HCT116 (cell line): ENCODE measurements at regions not wholly inside any gene's neighbourhood (a gene's known extent, or its start where the extent isn't known, plus 50 kb on each side); places are given as distances from the start of the nearest gene placed in this dataset.

Experiments
- ATAC-seq: fragments of 200-7000 bp; cut with Tn5 transposase; 2 replicates; pipeline ENCODE4 v1.9.1; 2020; ENCODE audit warnings: mild to moderate bottlenecking, moderate library complexity
- BruUV-seq: library from RNA; stranded (reverse); fragments of 400-500 nt; replicated peaks from 2 replicates; lab custom pipeline; 2021; lab: Mats Ljungman, UMichigan
- CTCF ChIA-PET: fragments of 300-600 bp; sonication (Branson Sonifier 250); formaldehyde crosslinking; loops from one replicate; lab custom pipeline; 2021; ENCODE audit warnings: antibody characterized with exemption; lab: Charles Lee
- POLR2A ChIA-PET: fragments of 300-600, 350-600 bp; sonication (Branson Sonifier 250); formaldehyde crosslinking; loops from one replicate; lab custom pipeline; 2021; ENCODE audit warnings: antibody characterized with exemption; lab: Charles Lee
- RAD21 ChIA-PET, 2 experiments: fragments of 300-600 bp; sonication (Branson Sonifier 250); formaldehyde crosslinking; loops; one replicate each; lab custom pipeline; 2023; ENCODE audit warnings: low total read pairs in 2 of 2; ENCODE audit not compliant: uncharacterized antibody in 2 of 2, unreplicated experiment in 2 of 2, low non-redundant PET in 1 of 2; lab: Charles Lee
- DNase-seq: peaks from one replicate; pipeline ENCODE4 v3.0.0-alpha.2; 2010; ENCODE audit warnings: low read depth, low spot score
- H2AFZ ChIP-seq: fragments of 200-600 bp; shearing (Covaris generic), sonication (generic); 2 replicates; pipeline ENCODE4 v1.6.1; 2017; ENCODE audit warnings: low read depth, mixed run types, mixed read lengths, antibody characterized with exemption, low read length; ENCODE audit not compliant: poor library complexity, severe bottlenecking
- H3K27ac ChIP-seq: 2 replicates; pipeline ENCODE4 v1.5.1; 2012; ENCODE audit warnings: low read depth, low read length
- H3K27me3 ChIP-seq: fragments of 200-600 bp; sonication (generic); 2 replicates; pipeline ENCODE4 v1.6.1; 2016; ENCODE audit warnings: mixed run types, low read length, mixed read lengths; ENCODE audit not compliant: insufficient read depth
- H3K36me3 ChIP-seq, 2 experiments: fragments of 200-500 bp in 1 of 2; fragments of 200-600 bp in 1 of 2; sonication (Bioruptor generic) in 1 of 2; sonication (generic) in 1 of 2; 2 replicates each; pipeline versions ENCODE4 v1.5.1 to v1.6.1; 2014 to 2016; ENCODE audit warnings: low read length in 2 of 2, inconsistent platforms in 1 of 2, mixed read lengths in 1 of 2, mixed run types in 1 of 2; ENCODE audit not compliant: insufficient read depth in 2 of 2, control insufficient read depth in 1 of 2
- H3K4me1 ChIP-seq, 2 experiments: fragments of 200-600 bp in 1 of 2; sonication (generic) in 1 of 2; 2 replicates each; pipeline versions ENCODE4 v1.5.1 to v1.6.1; 2012 to 2017; ENCODE audit warnings: low read length in 2 of 2, inconsistent platforms in 1 of 2, mild to moderate bottlenecking in 1 of 2, mixed read lengths in 1 of 2, mixed run types in 1 of 2, moderate library complexity in 1 of 2; ENCODE audit not compliant: insufficient read depth in 2 of 2, control insufficient read depth in 1 of 2
- H3K4me2 ChIP-seq: fragments of 200-600 bp; sonication (generic); 2 replicates; pipeline ENCODE4 v1.6.1; 2017; ENCODE audit warnings: mixed run types, low read length, mixed read lengths
- H3K4me3 ChIP-seq, 2 experiments: fragments of 200-600 bp in 1 of 2; sonication (generic) in 1 of 2; replicated peaks in 1 of 2; 2 replicates each; pipeline ENCODE4 v1.5.1; 2011 to 2016; ENCODE audit warnings: low read length in 2 of 2, control low read depth in 1 of 2, low read depth in 1 of 2, mild to moderate bottlenecking in 1 of 2, mixed read lengths in 1 of 2, mixed run types in 1 of 2
- H3K79me2 ChIP-seq: fragments of 200-600 bp; sonication (generic); 2 replicates; pipeline ENCODE4 v1.6.1; 2017; ENCODE audit warnings: mild to moderate bottlenecking, mixed run types, low read length, moderate library complexity, mixed read lengths; ENCODE audit not compliant: insufficient read depth
- H3K9ac ChIP-seq: fragments of 200-600 bp; sonication (generic); 2 replicates; pipeline ENCODE4 v1.6.1; 2016; ENCODE audit warnings: low read length, mixed read lengths
- H3K9me2 ChIP-seq: fragments of 200-600 bp; sonication (generic), shearing (Covaris generic); 2 replicates; pipeline ENCODE4 v1.6.1; 2017; ENCODE audit warnings: mixed run types, mild to moderate bottlenecking, moderate library complexity; ENCODE audit not compliant: insufficient read depth
- H3K9me3 ChIP-seq, 2 experiments: fragments of 200-500 bp in 1 of 2; fragments of 200-600 bp in 1 of 2; sonication (Bioruptor generic) in 1 of 2; sonication (generic) in 1 of 2; 2 replicates each; pipeline ENCODE4 v1.6.1; 2014 to 2017; ENCODE audit warnings: low read length in 2 of 2, mixed read lengths in 2 of 2, inconsistent platforms in 1 of 2, low read depth in 1 of 2, mild to moderate bottlenecking in 1 of 2, mixed run types in 1 of 2, moderate library complexity in 1 of 2; ENCODE audit not compliant: control insufficient read depth in 1 of 2, insufficient read depth in 1 of 2
- H4K20me1 ChIP-seq: fragments of 200-600 bp; sonication (generic), shearing (Covaris generic); 2 replicates; pipeline ENCODE4 v1.6.1; 2017; ENCODE audit warnings: mixed run types, mild to moderate bottlenecking, moderate library complexity; ENCODE audit not compliant: insufficient read depth
- CEBPB ChIP-seq: IDR thresholded peaks from 2 replicates; pipeline ENCODE4 v1.6.1; 2012; ENCODE audit warnings: low read depth
- POLR2AphosphoS5 ChIP-seq: IDR thresholded peaks from 2 replicates; pipeline ENCODE4 v1.6.1; 2011; ENCODE audit warnings: mild to moderate bottlenecking, low read depth, low read length, moderate library complexity
- SIN3A ChIP-seq: IDR thresholded peaks from 2 replicates; pipeline ENCODE4 v1.6.1; 2012; ENCODE audit warnings: low read depth
- ZBTB33 ChIP-seq: IDR thresholded peaks from 2 replicates; pipeline ENCODE4 v1.6.1; 2011; ENCODE audit warnings: mild to moderate bottlenecking, low read length, moderate library complexity; ENCODE audit not compliant: insufficient replicate concordance; ENCODE audit errors: extremely low read depth
- ZFX ChIP-seq: fragments of 450-650 bp; IDR thresholded peaks from 2 replicates; pipeline ENCODE4 v1.6.1; 2017
- intact Hi-C: fragments of 100-400 bp; cut with micrococcal nuclease; formaldehyde crosslinking; loops from 2 replicates; pipeline ENCODE4 v1.10.0; 2022

GRCh38 chr5:26193626-26194025, 844.8 kb downstream of the CDH9 start:
- Histone ChIP-seq H3K9me2 (no peaks in the 10 kb centered on the region), H3K27ac (no peak overlapping the region), H3K4me2 (no peak overlapping the region), H3K36me3 (no peaks in the 10 kb centered on the region), H3K27me3 (no peaks in the 10 kb centered on the region), H4K20me1 (no peaks in the 10 kb centered on the region), H3K79me2 (no peaks in the 10 kb centered on the region), H2AFZ (no peak overlapping the region), H3K9me3 (peaks cover 12 to 14% of the 10 kb centered on the region in 2 experiments; a peak in 2 of 4 replicates), H3K4me1 (no peaks in the 10 kb centered on the region), H3K4me3 (no peak overlapping the region), H3K9ac (no peak overlapping the region)
- ATAC-seq (no peak), DNase-seq (no peak)
- intact Hi-C loops: no loop called here
- RAD21 ChIA-PET: no interaction called here
- BruUV-seq: no TSS peak
- CTCF ChIA-PET: no interaction called here
- TF ChIP-seq ZFX (no peak), SIN3A (no peak), CEBPB (no peak)
- POLR2A ChIA-PET: no interaction called here

GRCh38 chr5:26192486-26192885, 845.9 kb downstream of the CDH9 start:
- ChIA-PET POLR2A (no interaction called here), CTCF (no interaction called here), RAD21 (no interaction called here)
- no peak overlapping the region for H3K27ac ChIP-seq
- H3K9me2 ChIP-seq: no peaks in the 10 kb centered on the region
- H3K4me1 ChIP-seq: no peaks in the 10 kb centered on the region
- no peak for ATAC-seq
- no peaks in the 10 kb centered on the region for H3K27me3 ChIP-seq
- H3K4me3 ChIP-seq: no peak overlapping the region
- peaks cover 12 to 14% of the 10 kb centered on the region in 2 experiments; a peak in 2 of 4 replicates for H3K9me3 ChIP-seq
- H3K4me2 ChIP-seq: no peak overlapping the region
- no peak overlapping the region for H2AFZ ChIP-seq
- TF ChIP-seq ZBTB33 (no peak), POLR2AphosphoS5 (no peak)
- no peaks in the 10 kb centered on the region for H3K36me3 ChIP-seq
- H4K20me1 ChIP-seq: no peaks in the 10 kb centered on the region
- intact Hi-C loops: no loop called here
- no peak overlapping the region for H3K9ac ChIP-seq
- BruUV-seq: no TSS peak
- no peak for DNase-seq
- H3K79me2 ChIP-seq: no peaks in the 10 kb centered on the region
